Muscle of arm (tissue), 1 donor: ENCODE measurements at regions not wholly inside any gene's neighbourhood (a gene's known extent, or its start where the extent isn't known, plus 50 kb on each side); places are given as distances from the start of the nearest gene placed in this dataset.
"Not testable (repeated sequence)": the region's sequence is repeated elsewhere in the genome, so short reads cannot be mapped to it uniquely, and the experiment has no call there.

Experiments
- DNase-seq: peaks from one replicate; pipeline ENCODE4 v3.0.0-alpha.2; 2013

- no peak for DNase-seq
Observed at GRCh38 chr1:200496937-200497336, 87.1 kb upstream of the ZNF281 start.

GRCh38 chr1:200495901-200496300, 86.1 kb upstream of the ZNF281 start:
- no peak for DNase-seq

- DNase-seq, result no peak
Observed at GRCh38 chr1:200493344-200493743, 83.5 kb upstream of the ZNF281 start.

GRCh38 chr1:200491103-200491502, 81.3 kb upstream of the ZNF281 start:
- DNase-seq, result no peak

GRCh38 chr1:200490183-200490582, 80.3 kb upstream of the ZNF281 start:
- DNase-seq, result no peak

GRCh38 chr1:200488375-200489165, 78.7 kb upstream of the ZNF281 start:
- DNase-seq, result peak; percentile 68

GRCh38 chr1:200487650-200488049, 77.8 kb upstream of the ZNF281 start:
- DNase-seq, result no peak

- no peak for DNase-seq
Observed at GRCh38 chr1:200486634-200487033, 76.8 kb upstream of the ZNF281 start.

GRCh38 chr1:200484438-200484946, 74.7 kb upstream of the ZNF281 start:
- DNase-seq, result not testable (repeated sequence)

- peak; percentile 59 for DNase-seq
Observed at GRCh38 chr1:200483491-200484143, 73.8 kb upstream of the ZNF281 start.

GRCh38 chr1:200480964-200481363, 71.1 kb upstream of the ZNF281 start:
- DNase-seq, result no peak

GRCh38 chr1:200479816-200480215, 70.0 kb upstream of the ZNF281 start:
- peak; percentile 65 for DNase-seq

- no peak for DNase-seq
Observed at GRCh38 chr1:200478945-200479558, 69.2 kb upstream of the ZNF281 start.

GRCh38 chr1:200478239-200478623, 68.4 kb upstream of the ZNF281 start:
- no peak for DNase-seq

GRCh38 chr1:200474633-200475032, 64.8 kb upstream of the ZNF281 start:
- no peak for DNase-seq

GRCh38 chr1:200473698-200474371, 64.0 kb upstream of the ZNF281 start:
- peak; percentile 30 for DNase-seq

GRCh38 chr1:200471739-200472138, 61.9 kb upstream of the ZNF281 start:
- DNase-seq, result no peak

- no peak for DNase-seq
Observed at GRCh38 chr1:200468264-200469001, 58.6 kb upstream of the ZNF281 start.

GRCh38 chr1:200464784-200465400, 55.1 kb upstream of the ZNF281 start:
- DNase-seq, result no peak
